Fibroblast of peridontal ligament (primary cell): ENCODE measurements at regions not wholly inside any gene's neighbourhood (a gene's known extent, or its start where the extent isn't known, plus 50 kb on each side); places are given as distances from the start of the nearest gene placed in this dataset.
"Not testable (repeated sequence)": the region's sequence is repeated elsewhere in the genome, so short reads cannot be mapped to it uniquely, and the experiment has no call there.

Experiments
- DNase-seq: peaks from one replicate; pipeline ENCODE4 v3.0.0-alpha.2; 2010; ENCODE audit errors: extremely low read depth

- peak; percentile 26 for DNase-seq
Observed at GRCh38 chr16:64730261-64730660, 391.6 kb downstream of the CDH11 start.

- no peak for DNase-seq
Observed at GRCh38 chr16:64724339-64724738, 397.5 kb downstream of the CDH11 start.

GRCh38 chr16:64718486-64718885, 403.4 kb downstream of the CDH11 start:
- DNase-seq, result no peak

GRCh38 chr16:64717871-64718270, 404.0 kb downstream of the CDH11 start:
- DNase-seq, result no peak

- DNase-seq, result no peak
Observed at GRCh38 chr16:64715624-64716023, 406.2 kb downstream of the CDH11 start.

- no peak for DNase-seq
Observed at GRCh38 chr16:64712026-64712425, 409.8 kb downstream of the CDH11 start.

- DNase-seq, result no peak
Observed at GRCh38 chr16:64711596-64711995, 410.3 kb downstream of the CDH11 start.

GRCh38 chr16:64711026-64711425, 410.8 kb downstream of the CDH11 start:
- DNase-seq, result peak; percentile 16

GRCh38 chr16:64705443-64705842, 416.4 kb downstream of the CDH11 start:
- no peak for DNase-seq

- no peak for DNase-seq
Observed at GRCh38 chr16:64704386-64704785, 417.5 kb downstream of the CDH11 start.

GRCh38 chr16:64702415-64702814, 419.4 kb downstream of the CDH11 start:
- DNase-seq, result no peak

- no peak for DNase-seq
Observed at GRCh38 chr16:64700628-64701027, 421.2 kb downstream of the CDH11 start.

- DNase-seq, result no peak
Observed at GRCh38 chr16:64696866-64697265, 425.0 kb downstream of the CDH11 start.

GRCh38 chr16:64695684-64696083, 426.2 kb downstream of the CDH11 start:
- DNase-seq, result no peak

- DNase-seq, result peak; percentile 12
Observed at GRCh38 chr16:64693946-64694345, 427.9 kb downstream of the CDH11 start.

- DNase-seq, result no peak
Observed at GRCh38 chr16:64687786-64688185, 434.1 kb downstream of the CDH11 start.

GRCh38 chr16:64687123-64687522, 434.7 kb downstream of the CDH11 start:
- DNase-seq, result no peak

GRCh38 chr16:64679976-64680690, 441.7 kb downstream of the CDH11 start:
- DNase-seq, result no peak

- no peak for DNase-seq
Observed at GRCh38 chr16:64669573-64669972, 452.3 kb downstream of the CDH11 start.

- no peak for DNase-seq
Observed at GRCh38 chr16:64667334-64667877, 454.5 kb downstream of the CDH11 start.

- not testable (repeated sequence) for DNase-seq
Observed at GRCh38 chr16:64662312-64662711, 459.6 kb downstream of the CDH11 start.

- DNase-seq, result no peak
Observed at GRCh38 chr16:64659866-64660265, 462.0 kb downstream of the CDH11 start.

GRCh38 chr16:64657316-64658011, 464.4 kb downstream of the CDH11 start:
- DNase-seq, result no peak
